ENCODE measurements at regions not wholly inside any gene's neighbourhood (a gene's known extent, or its start where the extent isn't known, plus 50 kb on each side); places are given as distances from the start of the nearest gene placed in this dataset.

DNA sequence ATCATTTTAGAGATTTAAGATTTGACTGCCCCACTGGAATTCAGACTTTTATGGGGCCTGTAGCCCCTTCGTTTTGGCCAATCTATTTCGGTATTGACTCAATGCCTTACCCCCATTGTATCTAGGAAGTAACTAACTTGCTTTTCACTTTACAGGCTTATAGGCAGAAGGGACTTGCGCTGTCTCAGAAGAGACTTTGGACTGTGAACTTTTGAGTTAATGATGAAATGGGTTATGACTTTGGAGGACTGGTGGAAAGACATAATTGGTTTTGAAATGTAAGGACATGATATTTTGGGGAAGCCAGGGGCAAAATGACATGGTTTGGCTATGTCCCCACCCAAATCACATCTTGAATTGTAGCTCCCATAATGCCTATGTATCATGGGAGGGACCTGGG, 463.0 kb upstream of the KLHL1 start:
- Histone ChIP-seq H3K9me2 (no peaks in the 10 kb centered on the region), H3K9me3 (no peaks in the 10 kb centered on the region), H3K9ac (no peak overlapping the region), H3K4me1 (ENCODE audit: control insufficient read depth in 1 of 2, insufficient read depth in 2 of 2, low read depth in 1 of 2, low read length in 1 of 2) (no peaks in the 10 kb centered on the region), H3K79me2 (ENCODE audit: insufficient read depth) (no peaks in the 10 kb centered on the region), H4K20me1 (ENCODE audit: insufficient read depth) (no peaks in the 10 kb centered on the region), H3K4me3 (ENCODE audit: low read depth in 2 of 2, low read length in 1 of 2) (no peak overlapping the region), H3K27me3 (ENCODE audit: insufficient read depth) (no peaks in the 10 kb centered on the region), H3K4me2 (no peak overlapping the region), H3K36me3 (replicated peaks in 1 of 2; ENCODE audit: control insufficient read depth in 1 of 2, insufficient read depth in 2 of 2, low read length in 1 of 2) (no peaks in the 10 kb centered on the region), H3F3A (replicated peaks; ENCODE audit: insufficient read depth) (no peaks in the 10 kb centered on the region), H2AFZ (ENCODE audit: low read depth) (no peak overlapping the region), H3K27ac (ENCODE audit: low read depth in 2 of 2, low read length in 1 of 2) (no peak overlapping the region)
- 53% methylated on average over 3 of the region's 3 CpGs for WGBS (ENCODE audit: low lambda C conversion rate)
- DNase-seq = no peak
- ChIA-PET CTCF (interaction anchor here (1.0 to 2.3 kb wide), 3 partner anchors 447 to 992 kb away, joined by 3 to 8 read pairs (median 4); no protein-coding TSS in a partner anchor), POLR2A (no interaction called here)
- TF ChIP-seq RFX5 (IDR thresholded peaks at IDR 0.05; ENCODE audit: low read length) (no peak), JUND (IDR thresholded peaks at IDR 0.05) (no peak), EP300 (IDR thresholded peaks at IDR 0.05; ENCODE audit: borderline replicate concordance in 1 of 2, low read depth in 1 of 2, low read length in 1 of 2) (no peak), MEF2A (IDR thresholded peaks at IDR 0.05; ENCODE audit: borderline replicate concordance, low read depth) (no peak), RCOR1 (IDR thresholded peaks at IDR 0.05; ENCODE audit: low read length) (no peak), RAD21 (IDR thresholded peaks at IDR 0.05; ENCODE audit: low read length) (no peak), FOXJ3 (CRISPR knock-in tag; IDR thresholded peaks at IDR 0.05) (no peak), ELF1 (IDR thresholded peaks at IDR 0.05) (no peak), NRF1 (IDR thresholded peaks at IDR 0.05; ENCODE audit: low read depth, low read length) (no peak), SIN3A (IDR thresholded peaks at IDR 0.05; ENCODE audit: borderline replicate concordance, low read depth, low read length) (no peak), NFIC (IDR thresholded peaks at IDR 0.05; ENCODE audit: borderline replicate concordance) (no peak), MXI1 (IDR thresholded peaks at IDR 0.05; ENCODE audit: low read depth, low read length) (no peak)
- TF ChIP-seq, protein P1, sequence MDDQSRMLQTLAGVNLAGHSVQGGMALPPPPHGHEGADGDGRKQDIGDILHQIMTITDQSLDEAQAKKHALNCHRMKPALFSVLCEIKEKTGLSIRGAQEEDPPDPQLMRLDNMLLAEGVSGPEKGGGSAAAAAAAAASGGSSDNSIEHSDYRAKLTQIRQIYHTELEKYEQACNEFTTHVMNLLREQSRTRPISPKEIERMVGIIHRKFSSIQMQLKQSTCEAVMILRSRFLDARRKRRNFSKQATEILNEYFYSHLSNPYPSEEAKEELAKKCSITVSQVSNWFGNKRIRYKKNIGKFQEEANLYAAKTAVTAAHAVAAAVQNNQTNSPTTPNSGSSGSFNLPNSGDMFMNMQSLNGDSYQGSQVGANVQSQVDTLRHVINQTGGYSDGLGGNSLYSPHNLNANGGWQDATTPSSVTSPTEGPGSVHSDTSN (IDR thresholded peaks at IDR 0.05) = no peak
- TF ChIP-seq, protein P2, sequence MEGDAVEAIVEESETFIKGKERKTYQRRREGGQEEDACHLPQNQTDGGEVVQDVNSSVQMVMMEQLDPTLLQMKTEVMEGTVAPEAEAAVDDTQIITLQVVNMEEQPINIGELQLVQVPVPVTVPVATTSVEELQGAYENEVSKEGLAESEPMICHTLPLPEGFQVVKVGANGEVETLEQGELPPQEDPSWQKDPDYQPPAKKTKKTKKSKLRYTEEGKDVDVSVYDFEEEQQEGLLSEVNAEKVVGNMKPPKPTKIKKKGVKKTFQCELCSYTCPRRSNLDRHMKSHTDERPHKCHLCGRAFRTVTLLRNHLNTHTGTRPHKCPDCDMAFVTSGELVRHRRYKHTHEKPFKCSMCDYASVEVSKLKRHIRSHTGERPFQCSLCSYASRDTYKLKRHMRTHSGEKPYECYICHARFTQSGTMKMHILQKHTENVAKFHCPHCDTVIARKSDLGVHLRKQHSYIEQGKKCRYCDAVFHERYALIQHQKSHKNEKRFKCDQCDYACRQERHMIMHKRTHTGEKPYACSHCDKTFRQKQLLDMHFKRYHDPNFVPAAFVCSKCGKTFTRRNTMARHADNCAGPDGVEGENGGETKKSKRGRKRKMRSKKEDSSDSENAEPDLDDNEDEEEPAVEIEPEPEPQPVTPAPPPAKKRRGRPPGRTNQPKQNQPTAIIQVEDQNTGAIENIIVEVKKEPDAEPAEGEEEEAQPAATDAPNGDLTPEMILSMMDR (IDR thresholded peaks at IDR 0.05) = no peak
- TF ChIP-seq, protein P3, sequence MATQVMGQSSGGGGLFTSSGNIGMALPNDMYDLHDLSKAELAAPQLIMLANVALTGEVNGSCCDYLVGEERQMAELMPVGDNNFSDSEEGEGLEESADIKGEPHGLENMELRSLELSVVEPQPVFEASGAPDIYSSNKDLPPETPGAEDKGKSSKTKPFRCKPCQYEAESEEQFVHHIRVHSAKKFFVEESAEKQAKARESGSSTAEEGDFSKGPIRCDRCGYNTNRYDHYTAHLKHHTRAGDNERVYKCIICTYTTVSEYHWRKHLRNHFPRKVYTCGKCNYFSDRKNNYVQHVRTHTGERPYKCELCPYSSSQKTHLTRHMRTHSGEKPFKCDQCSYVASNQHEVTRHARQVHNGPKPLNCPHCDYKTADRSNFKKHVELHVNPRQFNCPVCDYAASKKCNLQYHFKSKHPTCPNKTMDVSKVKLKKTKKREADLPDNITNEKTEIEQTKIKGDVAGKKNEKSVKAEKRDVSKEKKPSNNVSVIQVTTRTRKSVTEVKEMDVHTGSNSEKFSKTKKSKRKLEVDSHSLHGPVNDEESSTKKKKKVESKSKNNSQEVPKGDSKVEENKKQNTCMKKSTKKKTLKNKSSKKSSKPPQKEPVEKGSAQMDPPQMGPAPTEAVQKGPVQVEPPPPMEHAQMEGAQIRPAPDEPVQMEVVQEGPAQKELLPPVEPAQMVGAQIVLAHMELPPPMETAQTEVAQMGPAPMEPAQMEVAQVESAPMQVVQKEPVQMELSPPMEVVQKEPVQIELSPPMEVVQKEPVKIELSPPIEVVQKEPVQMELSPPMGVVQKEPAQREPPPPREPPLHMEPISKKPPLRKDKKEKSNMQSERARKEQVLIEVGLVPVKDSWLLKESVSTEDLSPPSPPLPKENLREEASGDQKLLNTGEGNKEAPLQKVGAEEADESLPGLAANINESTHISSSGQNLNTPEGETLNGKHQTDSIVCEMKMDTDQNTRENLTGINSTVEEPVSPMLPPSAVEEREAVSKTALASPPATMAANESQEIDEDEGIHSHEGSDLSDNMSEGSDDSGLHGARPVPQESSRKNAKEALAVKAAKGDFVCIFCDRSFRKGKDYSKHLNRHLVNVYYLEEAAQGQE (IDR thresholded peaks at IDR 0.05; ENCODE audit: low read depth, low read length) = no peak
- TF ChIP-seq, protein P4, sequence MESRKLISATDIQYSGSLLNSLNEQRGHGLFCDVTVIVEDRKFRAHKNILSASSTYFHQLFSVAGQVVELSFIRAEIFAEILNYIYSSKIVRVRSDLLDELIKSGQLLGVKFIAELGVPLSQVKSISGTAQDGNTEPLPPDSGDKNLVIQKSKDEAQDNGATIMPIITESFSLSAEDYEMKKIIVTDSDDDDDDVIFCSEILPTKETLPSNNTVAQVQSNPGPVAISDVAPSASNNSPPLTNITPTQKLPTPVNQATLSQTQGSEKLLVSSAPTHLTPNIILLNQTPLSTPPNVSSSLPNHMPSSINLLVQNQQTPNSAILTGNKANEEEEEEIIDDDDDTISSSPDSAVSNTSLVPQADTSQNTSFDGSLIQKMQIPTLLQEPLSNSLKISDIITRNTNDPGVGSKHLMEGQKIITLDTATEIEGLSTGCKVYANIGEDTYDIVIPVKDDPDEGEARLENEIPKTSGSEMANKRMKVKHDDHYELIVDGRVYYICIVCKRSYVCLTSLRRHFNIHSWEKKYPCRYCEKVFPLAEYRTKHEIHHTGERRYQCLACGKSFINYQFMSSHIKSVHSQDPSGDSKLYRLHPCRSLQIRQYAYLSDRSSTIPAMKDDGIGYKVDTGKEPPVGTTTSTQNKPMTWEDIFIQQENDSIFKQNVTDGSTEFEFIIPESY (IDR thresholded peaks at IDR 0.05; ENCODE audit: borderline replicate concordance, low read depth) = no peak
- TF ChIP-seq, protein P5, sequence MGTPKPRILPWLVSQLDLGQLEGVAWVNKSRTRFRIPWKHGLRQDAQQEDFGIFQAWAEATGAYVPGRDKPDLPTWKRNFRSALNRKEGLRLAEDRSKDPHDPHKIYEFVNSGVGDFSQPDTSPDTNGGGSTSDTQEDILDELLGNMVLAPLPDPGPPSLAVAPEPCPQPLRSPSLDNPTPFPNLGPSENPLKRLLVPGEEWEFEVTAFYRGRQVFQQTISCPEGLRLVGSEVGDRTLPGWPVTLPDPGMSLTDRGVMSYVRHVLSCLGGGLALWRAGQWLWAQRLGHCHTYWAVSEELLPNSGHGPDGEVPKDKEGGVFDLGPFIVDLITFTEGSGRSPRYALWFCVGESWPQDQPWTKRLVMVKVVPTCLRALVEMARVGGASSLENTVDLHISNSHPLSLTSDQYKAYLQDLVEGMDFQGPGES (IDR thresholded peaks at IDR 0.05; ENCODE audit: low read depth, low read length) = no peak
